Activated CD8-positive, alpha-beta memory T cell treated with anti-CD3 and anti-CD28 coated beads for 24 hours (primary cell): ENCODE measurements at regions not wholly inside any gene's neighbourhood (a gene's known extent, or its start where the extent isn't known, plus 50 kb on each side); places are given as distances from the start of the nearest gene placed in this dataset.

Experiments
- DNase-seq: peaks from one replicate; pipeline ENCODE4 v3.0.0-alpha.2; 2020

DNA sequence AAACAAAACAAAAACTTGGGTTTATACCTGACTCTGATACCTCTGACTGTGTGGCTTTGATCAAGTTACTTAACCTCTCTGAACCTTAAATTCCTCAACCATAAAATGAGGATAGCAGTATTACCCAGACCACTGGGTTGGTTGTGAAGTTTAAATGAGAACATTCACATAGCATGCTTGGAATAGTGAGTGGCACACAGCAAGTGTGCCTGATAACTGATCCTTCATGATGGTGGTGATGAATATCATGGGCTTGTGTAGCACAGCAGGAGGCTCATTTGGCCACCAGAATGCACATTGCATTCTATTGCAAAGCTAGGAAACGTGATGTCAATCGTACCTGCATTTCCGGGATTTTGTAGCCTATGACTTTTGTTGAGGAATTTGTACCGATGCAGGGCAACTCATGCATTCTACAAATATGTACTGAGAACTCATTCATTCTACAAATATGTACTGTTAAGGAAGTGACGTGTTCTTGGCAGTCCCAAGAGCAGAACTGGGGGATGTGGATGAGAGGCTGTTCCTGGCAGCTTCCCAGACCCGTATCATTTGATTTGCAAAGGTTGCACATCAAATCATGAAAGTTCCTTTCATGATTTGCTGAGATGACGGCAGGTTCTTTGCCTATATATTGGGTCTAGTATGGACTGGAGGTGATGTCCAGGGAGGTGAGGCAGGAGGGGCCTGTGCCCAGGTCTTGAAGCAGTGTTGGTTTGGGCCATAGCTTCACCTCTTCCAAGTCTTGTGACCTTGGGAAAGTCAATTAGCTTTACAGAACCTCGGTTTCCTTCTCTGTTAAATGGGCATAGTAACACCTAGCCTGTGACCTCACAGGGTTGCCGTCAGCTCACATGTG, 94.6 kb upstream of the SMNDC1 start:
- no peak for DNase-seq

GRCh38 chr10:110399965-110400933, 95.5 kb upstream of the SMNDC1 start:
- no peak for DNase-seq

DNA sequence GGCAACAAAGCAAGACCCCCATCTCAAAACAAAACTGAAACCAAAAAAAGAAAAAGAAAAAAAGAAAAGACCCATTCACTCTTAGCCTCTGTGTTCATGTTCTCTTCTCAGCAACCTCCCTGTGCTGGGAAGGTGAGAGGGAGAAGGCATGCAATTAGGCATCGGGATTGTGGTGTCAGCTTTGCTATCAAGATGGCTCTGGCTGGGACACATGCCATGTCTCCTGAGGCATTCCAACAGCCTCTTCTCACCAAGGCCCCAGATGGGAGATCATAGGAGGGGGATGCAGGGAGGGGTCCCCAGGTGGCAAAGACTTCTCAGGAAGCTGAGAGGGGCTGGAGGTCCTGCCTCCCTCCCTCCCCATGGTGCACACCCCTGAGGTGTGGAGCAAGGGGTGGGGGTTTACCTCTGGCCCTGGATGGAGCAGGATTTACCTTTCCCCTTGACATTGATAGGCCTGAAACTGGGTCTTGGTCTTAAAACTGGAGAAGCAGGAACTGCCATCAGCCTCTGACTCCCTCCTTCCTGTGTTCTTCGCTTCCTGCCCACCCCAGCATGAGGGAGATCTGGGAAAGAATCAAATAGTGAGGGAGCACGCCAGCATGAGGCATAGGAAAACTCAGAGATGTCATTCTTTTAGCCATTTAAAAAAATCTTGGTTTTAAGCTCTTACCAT, 96.2 kb upstream of the DUSP5 start:
- DNase-seq = no peak

- no peak for DNase-seq
Measured at GRCh38 chr10:110402077-110402416, 95.7 kb upstream of the DUSP5 start.

GRCh38 chr10:110403593-110403992, 94.1 kb upstream of the DUSP5 start:
- no peak for DNase-seq

DNA sequence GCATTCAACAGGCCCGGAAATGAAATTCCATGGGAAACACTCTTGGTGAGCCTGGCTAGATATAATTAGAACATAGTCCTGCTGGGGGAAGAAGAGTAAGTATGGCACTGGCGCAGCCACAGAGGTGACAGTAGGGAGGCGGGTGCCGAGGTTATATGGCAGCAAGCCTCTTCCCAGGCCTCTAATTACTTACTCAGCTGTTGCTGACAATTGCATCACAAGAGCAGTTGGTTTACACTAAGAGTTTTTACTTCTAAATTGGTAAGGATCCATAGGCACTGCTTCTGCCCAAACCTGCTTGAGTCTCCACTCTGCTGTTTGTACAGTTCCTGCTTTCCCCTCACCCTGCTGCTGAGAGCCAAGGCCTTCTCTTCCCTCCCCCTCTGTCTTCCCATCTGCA, 93.3 kb upstream of the DUSP5 start:
- DNase-seq = no peak

DNA sequence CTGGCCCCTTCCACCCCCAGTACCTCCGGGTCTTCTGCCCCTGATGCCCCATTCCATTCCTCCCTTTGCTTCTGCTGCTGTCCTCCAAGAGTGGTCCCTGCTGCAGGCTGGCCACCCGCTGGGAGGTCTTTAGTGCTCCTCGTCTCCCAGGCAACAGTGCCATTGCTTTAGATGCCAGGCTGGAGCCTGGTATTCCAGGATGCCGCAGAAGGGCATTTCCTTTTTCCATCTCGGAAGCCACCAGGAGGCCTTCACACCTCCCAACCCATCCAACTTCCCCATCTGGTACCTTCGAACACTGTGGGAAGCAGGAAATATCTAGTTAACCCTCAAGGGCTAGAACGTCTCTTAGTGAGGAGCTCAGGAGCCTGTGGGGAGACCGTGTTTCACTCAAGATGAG, 92.9 kb upstream of the DUSP5 start:
- no peak for DNase-seq

DNA sequence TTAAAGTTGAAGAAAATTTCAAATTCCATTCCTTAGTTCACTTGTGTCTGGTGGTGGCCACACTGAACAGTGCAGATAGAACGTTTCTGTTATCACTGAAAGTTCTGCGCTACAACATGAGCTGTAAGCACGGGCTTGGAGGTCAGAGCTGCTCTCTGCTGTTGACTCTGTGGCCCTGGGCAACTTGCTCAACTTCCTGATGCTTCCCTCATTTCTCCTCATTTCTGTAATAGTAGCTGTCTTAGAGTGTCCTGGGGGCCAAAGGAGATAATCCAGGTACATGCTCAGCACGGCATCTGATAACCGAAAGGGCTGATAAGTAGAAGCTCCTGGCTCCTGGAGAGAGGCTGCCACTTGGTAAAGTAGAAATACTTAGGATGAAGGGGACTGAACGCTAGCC, 92.3 kb upstream of the DUSP5 start:
- no peak for DNase-seq

DNA sequence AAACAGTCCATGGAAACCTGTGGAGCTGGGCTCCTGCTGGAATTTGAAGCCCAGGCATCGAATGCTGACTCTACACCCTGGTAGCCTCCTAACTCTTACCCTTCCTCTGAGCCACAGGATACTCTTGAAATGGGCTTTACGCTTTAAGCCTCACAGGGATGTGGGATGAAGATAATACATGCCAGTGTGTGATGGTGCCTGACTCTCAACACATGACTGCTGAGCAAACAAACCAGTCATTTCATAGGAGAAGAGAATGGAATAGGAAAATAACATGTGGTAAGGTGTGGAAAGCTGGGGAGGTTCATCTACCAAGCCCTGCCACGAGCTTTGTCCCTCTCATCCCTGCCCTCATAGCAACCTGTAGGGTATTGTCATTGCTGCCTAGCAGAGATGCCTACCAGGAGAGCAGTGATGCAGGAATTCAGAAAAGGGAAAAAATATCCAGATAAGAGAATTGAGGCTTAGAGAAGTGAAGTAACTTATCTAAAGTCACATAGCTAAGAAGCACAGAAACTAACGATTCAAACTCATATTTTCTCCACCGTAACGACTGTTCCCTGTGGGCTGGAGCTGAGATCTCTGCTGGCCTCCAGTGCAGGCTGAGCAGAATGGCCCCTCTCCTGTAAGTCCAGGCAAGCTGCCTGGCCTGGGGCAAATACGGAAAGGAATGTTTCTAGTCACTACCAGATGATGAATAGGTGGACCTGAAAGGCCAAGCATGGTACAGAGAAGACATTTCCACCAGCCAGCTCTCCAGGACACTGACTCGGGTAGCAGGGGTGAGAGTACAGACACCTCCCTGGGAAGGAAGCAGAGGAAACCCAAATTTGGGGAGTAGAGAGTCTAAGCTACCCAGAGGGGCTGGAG, 90.2 kb upstream of the DUSP5 start:
- DNase-seq = no peak

DNA sequence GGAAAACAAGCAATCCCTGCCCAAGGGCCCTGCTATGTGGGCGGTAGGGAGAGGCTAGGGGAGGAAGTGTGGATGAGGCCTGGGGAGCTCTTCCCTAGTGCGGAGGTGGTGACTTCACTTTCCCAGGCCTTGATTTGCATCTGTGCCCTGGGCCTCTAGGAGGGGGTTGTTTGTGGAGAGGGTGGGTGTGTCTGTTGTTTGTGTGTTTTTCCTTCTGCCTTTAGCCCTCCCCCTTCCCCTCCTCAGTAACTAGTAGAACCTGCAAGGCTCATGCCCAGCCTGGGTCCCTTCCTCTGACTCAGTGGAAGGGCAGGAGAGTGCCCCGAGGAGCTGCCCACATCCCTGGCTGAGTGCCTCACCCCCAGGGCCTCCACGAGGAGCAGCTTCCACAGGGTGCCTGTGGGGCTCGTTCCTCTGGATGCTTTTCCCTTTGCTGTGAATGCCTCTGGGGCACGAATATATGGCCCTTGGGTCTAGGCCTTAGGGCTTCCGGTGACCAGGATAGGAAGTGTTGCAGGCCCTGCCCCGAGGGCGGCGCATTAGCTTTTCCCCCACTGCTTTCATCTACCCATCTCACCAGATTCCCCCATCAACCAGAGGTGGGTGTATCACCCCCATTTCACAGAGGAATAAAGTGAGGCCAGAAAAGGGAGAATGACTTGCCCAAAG, 89.4 kb upstream of the DUSP5 start:
- DNase-seq = no peak

GRCh38 chr10:110408943-110409342, 88.8 kb upstream of the DUSP5 start:
- DNase-seq = no peak

- DNase-seq = no peak
Measured at GRCh38 chr10:110409488-110409887, 88.2 kb upstream of the DUSP5 start.

GRCh38 chr10:110409926-110410325, 87.8 kb upstream of the DUSP5 start:
- DNase-seq = no peak

DNA sequence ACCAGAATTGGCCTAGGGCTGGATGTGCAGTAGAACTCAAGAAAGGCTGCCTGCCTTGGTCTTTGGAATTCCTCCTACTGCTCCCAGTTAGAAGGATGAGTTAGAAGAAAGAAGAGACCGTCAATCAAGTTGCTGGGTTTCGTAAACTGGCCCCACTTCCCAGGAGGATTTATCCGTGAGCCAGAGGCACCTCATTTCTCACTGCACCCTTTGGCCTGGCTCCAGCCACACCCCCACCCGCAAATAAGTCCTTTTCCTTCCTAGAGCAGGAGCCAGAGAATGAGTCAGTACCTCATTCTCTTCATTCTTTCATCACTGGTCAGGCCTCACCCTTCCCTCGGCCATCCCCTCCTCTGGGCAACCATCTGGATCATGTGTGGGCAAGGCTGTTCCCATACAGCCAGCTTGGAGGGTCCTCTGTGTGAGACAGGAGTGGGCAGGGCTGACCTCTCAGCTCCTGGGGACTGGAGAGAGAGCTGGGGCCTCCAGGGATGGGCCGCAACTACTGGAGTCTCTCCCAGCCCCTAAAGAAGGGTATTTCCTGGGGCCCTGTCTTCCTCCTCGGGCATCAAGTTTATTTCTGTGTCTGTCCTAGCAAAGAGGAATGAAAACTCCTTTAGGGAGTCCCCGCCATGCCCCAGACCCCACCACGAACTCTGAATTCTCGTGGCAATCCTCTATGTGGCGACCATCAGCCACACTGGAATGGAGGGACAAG, 87.2 kb upstream of the DUSP5 start:
- no peak for DNase-seq

- no peak for DNase-seq
Measured at GRCh38 chr10:110411047-110411410, 86.7 kb upstream of the DUSP5 start.

GRCh38 chr10:110413049-110413783, 84.5 kb upstream of the DUSP5 start:
- DNase-seq = no peak

GRCh38 chr10:110413903-110414547, 83.7 kb upstream of the DUSP5 start:
- no peak for DNase-seq

DNA sequence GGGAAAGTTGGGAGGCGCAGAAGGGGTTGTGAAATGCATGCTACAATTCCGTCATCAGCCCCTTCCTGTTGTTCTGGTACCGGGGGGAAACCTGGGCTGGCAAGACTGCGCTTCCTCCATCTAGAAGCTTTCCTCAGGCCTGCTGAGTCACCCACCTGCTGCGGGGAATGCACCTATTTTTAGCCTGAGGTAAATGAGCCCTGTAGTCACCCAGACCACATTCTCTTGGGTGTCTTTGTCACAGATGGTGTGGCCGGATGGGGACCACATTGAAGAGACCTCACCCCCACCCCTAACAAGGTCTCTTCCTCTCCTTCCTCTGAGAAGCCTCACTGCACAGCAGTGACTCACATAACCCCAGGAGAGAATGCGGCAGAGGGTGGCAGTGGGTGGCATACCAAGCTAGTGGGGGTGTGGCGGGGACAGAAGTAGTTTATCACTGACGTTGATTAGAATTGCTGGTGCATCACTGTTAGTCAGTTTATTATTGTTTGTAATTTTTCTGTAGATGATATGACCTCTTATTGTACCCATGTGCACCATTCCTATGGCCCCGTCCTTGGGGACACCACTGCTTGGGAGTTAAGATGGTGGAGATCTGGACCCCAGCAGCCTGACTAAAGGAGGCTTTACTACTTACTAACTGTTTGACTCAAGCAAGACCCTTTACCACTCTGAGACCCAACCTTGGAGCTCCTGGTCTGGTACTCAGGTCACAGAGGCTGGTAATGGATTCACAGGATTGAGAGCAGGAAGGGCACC, 83.0 kb upstream of the DUSP5 start:
- peak; percentile 89 for DNase-seq

DNA sequence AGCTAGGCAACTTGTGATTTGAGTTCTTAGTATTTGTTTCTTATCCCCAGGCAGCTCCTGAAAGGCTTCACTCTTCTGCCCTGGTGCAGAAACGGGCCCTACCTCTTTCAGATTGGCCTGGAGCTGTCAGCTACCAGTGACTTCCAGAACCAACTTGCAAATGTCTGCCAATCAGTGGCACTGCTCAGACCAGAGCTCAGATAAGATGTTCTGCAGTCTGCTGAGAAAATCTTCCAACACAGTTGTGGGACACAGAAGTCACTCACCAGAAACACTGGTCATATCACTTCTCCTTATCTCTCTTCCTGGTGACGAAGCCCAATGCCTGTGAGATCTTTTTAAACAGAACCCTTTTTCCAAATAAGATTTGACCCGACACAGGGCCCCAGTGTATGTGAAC, 81.9 kb upstream of the DUSP5 start:
- no peak for DNase-seq
